PC-9 (cell line): ENCODE measurements at regions not wholly inside any gene's neighbourhood (a gene's known extent, or its start where the extent isn't known, plus 50 kb on each side); places are given as distances from the start of the nearest gene placed in this dataset.

Experiments
- BruUV-seq: library from RNA; stranded (reverse); fragments of 400-500 nt; replicated peaks from 2 replicates; lab custom pipeline; 2021; lab: Mats Ljungman, UMichigan
- CTCF ChIA-PET: fragments of 300-600 bp; sonication (Branson Sonifier 250); formaldehyde crosslinking; loops from one replicate; lab custom pipeline; 2022; ENCODE audit warnings: antibody characterized with exemption; lab: Charles Lee
- POLR2A ChIA-PET: fragments of 300-600 bp; sonication (Branson Sonifier 250); formaldehyde crosslinking; loops from one replicate; lab custom pipeline; 2022; ENCODE audit warnings: antibody characterized with exemption; ENCODE audit not compliant: unreplicated experiment; lab: Charles Lee
- DNase-seq, 2 experiments: peaks; one replicate each; pipeline versions ENCODE4 v3.0.0 to v3.0.0-alpha.2; 2015 to 2022; ENCODE audit warnings: mixed read lengths in 1 of 2
- H2AFZ ChIP-seq: fragments of 200-600 bp; sonication (generic); 2 replicates; pipeline ENCODE4 v1.8.1; 2017; ENCODE audit warnings: antibody characterized with exemption
- H3F3A ChIP-seq: fragments of 200-600 bp; sonication (generic); 2 replicates; pipeline ENCODE4 v1.8.1; 2017; ENCODE audit warnings: antibody characterized with exemption, mild to moderate bottlenecking, low read depth; ENCODE audit not compliant: insufficient read depth
- H3K27ac ChIP-seq: fragments of 200-600 bp; sonication (generic); 2 replicates; pipeline ENCODE4 v1.6.1; 2016; ENCODE audit warnings: mixed run types
- H3K27me3 ChIP-seq: fragments of 200-600 bp; sonication (generic); 2 replicates; pipeline ENCODE4 v1.6.1; 2016; ENCODE audit warnings: low read depth, mixed run types; ENCODE audit not compliant: insufficient read depth
- H3K36me3 ChIP-seq: fragments of 200-600 bp; sonication (generic); 2 replicates; pipeline ENCODE4 v1.6.1; 2016; ENCODE audit warnings: low read depth, mixed run types
- H3K4me1 ChIP-seq: fragments of 200-600 bp; sonication (generic); replicated peaks from 2 replicates; pipeline ENCODE4 v1.6.1; 2016; ENCODE audit warnings: mixed run types; ENCODE audit not compliant: insufficient read depth
- H3K4me2 ChIP-seq: fragments of 200-600 bp; sonication (generic); 2 replicates; pipeline ENCODE4 v1.6.1; 2017; ENCODE audit warnings: mixed run types
- H3K4me3 ChIP-seq: fragments of 200-600 bp; sonication (generic); 2 replicates; pipeline ENCODE4 v1.6.1; 2016; ENCODE audit warnings: mixed run types
- H3K79me2 ChIP-seq: fragments of 200-600 bp; sonication (generic); 2 replicates; pipeline ENCODE4 v1.6.1; 2017; ENCODE audit warnings: low read depth, mixed run types
- H3K9me2 ChIP-seq: fragments of 200-600 bp; sonication (generic); 2 replicates; pipeline ENCODE4 v1.8.1; 2017; ENCODE audit warnings: mild to moderate bottlenecking; ENCODE audit not compliant: insufficient read depth
- H3K9me3 ChIP-seq: fragments of 200-600 bp; sonication (generic); 2 replicates; pipeline ENCODE4 v1.8.1; 2016; ENCODE audit warnings: low read depth; ENCODE audit not compliant: insufficient read depth
- H4K20me1 ChIP-seq: fragments of 200-600 bp; sonication (generic); 2 replicates; pipeline ENCODE4 v1.8.1; 2017; ENCODE audit not compliant: insufficient read depth
- EZH2 ChIP-seq: fragments of 200-600 bp; sonication (generic); IDR thresholded peaks from 2 replicates; pipeline ENCODE4 v1.8.0; 2017; ENCODE audit warnings: antibody characterized with exemption, low read depth
- intact Hi-C: fragments of 100-400 bp; cut with micrococcal nuclease; formaldehyde crosslinking; loops from one replicate; pipeline ENCODE4 v1.10.0; 2022; ENCODE audit not compliant: unreplicated experiment
- TF ChIP-seq, protein P1 (sequence below): fragments of 200-600 bp; sonication (generic); conservative IDR thresholded peaks from 2 replicates; pipeline ENCODE4 v1.6.1; 2017; ENCODE audit warnings: mixed run types, antibody characterized with exemption, mild to moderate bottlenecking, moderate library complexity

DNA sequence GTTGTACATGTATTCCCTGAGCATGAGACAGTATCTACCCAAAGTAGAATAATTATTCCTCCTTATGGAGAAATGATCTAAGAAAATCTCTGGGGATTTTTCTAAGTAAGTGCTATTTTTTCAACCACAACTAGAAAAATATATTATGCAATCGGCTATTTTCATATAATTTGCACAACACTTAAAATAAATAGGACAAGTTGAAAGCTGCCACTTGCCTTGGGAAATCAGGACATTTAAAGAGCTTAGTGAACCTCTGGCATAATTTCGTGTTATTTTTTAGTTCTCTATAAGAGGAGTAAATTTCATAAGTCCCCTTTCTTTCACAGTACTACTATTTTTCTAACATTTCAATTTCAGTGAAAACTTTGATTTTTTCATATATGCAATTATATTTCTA is 672.1 kb downstream of the OTOL1 start:
- H3K9me3 ChIP-seq: no peaks in the 10 kb centered on the region; the same call in 1 of the 2 replicates

DNA sequence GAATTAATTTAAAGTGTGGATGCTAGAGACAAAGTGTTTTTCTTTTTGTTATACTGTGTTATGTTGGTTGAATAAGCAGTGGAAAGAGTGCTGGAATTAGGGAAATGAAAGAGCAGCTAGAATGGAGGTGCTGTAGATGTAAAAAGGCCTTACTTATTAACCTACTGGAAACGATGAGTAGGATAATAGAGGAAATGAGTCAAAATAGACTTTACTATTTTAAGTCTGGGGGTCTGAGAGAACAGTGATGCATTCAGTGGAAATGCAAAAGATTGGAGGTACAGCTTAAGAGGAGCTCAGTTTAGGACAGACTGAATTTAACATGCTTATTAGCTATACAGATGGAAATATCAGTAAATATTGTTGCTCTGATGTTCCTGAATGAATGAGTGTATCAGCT is 674.0 kb downstream of the OTOL1 start:
- Histone ChIP-seq H3K79me2 (no peaks in the 10 kb centered on the region), H3K4me3 (no peak overlapping the region), H3K9me2 (no peaks in the 10 kb centered on the region; the same call in 1 of the 2 replicates), H3K27ac (no peak overlapping the region), H3F3A (no peaks in the 10 kb centered on the region; the same call in 1 of the 2 replicates), H4K20me1 (no peaks in the 10 kb centered on the region), H3K27me3 (no peaks in the 10 kb centered on the region), H3K9me3 (no peaks in the 10 kb centered on the region; the same call in 1 of the 2 replicates), H3K4me2 (no peak overlapping the region), H3K36me3 (no peaks in the 10 kb centered on the region), H3K4me1 (no peaks in the 10 kb centered on the region), H2AFZ (no peak overlapping the region)
- CTCF ChIA-PET: no interaction called here
- DNase-seq: no peak
- TF ChIP-seq EZH2: no peak
- TF ChIP-seq, protein P1, sequence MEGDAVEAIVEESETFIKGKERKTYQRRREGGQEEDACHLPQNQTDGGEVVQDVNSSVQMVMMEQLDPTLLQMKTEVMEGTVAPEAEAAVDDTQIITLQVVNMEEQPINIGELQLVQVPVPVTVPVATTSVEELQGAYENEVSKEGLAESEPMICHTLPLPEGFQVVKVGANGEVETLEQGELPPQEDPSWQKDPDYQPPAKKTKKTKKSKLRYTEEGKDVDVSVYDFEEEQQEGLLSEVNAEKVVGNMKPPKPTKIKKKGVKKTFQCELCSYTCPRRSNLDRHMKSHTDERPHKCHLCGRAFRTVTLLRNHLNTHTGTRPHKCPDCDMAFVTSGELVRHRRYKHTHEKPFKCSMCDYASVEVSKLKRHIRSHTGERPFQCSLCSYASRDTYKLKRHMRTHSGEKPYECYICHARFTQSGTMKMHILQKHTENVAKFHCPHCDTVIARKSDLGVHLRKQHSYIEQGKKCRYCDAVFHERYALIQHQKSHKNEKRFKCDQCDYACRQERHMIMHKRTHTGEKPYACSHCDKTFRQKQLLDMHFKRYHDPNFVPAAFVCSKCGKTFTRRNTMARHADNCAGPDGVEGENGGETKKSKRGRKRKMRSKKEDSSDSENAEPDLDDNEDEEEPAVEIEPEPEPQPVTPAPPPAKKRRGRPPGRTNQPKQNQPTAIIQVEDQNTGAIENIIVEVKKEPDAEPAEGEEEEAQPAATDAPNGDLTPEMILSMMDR: no peak
- POLR2A ChIA-PET: interaction anchor here (0.7 kb wide), 1 partner anchor 1605 kb away, joined by 13 read pairs; the partner anchor contains the start of gene KPNA4
- BruUV-seq: no TSS peak
- intact Hi-C loops: no loop called here

More for the DNA sequence above, 672.1 kb downstream of the OTOL1 start:
- POLR2A ChIA-PET: no interaction called here
- no TSS peak for BruUV-seq
- Histone ChIP-seq H4K20me1 (no peaks in the 10 kb centered on the region), H3K4me2 (no peak overlapping the region), H3K4me3 (no peak overlapping the region), H3F3A (no peaks in the 10 kb centered on the region; the same call in 1 of the 2 replicates), H3K9me2 (no peaks in the 10 kb centered on the region; the same call in 1 of the 2 replicates), H3K27me3 (no peaks in the 10 kb centered on the region), H3K36me3 (no peaks in the 10 kb centered on the region), H2AFZ (no peak overlapping the region), H3K79me2 (no peaks in the 10 kb centered on the region), H3K27ac (no peak overlapping the region), H3K4me1 (no peaks in the 10 kb centered on the region)
- CTCF ChIA-PET: no interaction called here
- TF ChIP-seq EZH2: no peak
- TF ChIP-seq, protein P1: no peak
- intact Hi-C loops: no loop called here
- no peak for DNase-seq

DNA sequence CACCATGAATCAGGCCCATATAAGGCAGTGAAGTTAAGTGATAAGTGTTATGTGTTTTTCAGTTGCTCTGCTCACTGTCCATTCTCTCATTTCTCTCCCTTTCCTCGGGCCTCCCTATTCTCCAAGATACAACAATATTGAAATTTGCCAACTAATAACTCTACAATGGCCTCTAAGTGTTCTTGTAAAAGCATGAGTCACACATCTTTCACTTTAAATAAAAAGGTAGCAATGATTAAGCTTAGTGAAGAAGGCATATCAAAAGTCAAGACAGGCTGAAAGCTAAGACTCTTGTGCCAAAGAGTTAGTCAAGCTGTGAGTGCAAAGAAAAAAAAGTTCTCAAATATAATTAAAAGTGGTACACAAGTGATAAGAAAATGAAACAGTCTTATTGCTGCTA is 675.4 kb downstream of the OTOL1 start:
- no peak overlapping the region for H3K4me2 ChIP-seq
- H3K4me3 ChIP-seq: no peak overlapping the region
- H3K27me3 ChIP-seq: no peaks in the 10 kb centered on the region
- H2AFZ ChIP-seq: no peak overlapping the region; the same call in 1 of the 2 replicates
- H3K4me1 ChIP-seq: no peaks in the 10 kb centered on the region
- intact Hi-C loops: no loop called here
- ChIA-PET CTCF (no interaction called here), POLR2A (no interaction called here)
- H3K9me2 ChIP-seq: no peaks in the 10 kb centered on the region; the same call in 1 of the 2 replicates
- H3K79me2 ChIP-seq: no peaks in the 10 kb centered on the region
- DNase-seq: no peak
- TF ChIP-seq, protein P1: no peak
- no peak for TF ChIP-seq EZH2
- H3K27ac ChIP-seq: no peak overlapping the region
- no peaks in the 10 kb centered on the region for H3K36me3 ChIP-seq
- H3F3A ChIP-seq: no peaks in the 10 kb centered on the region; the same call in 1 of the 2 replicates
- H4K20me1 ChIP-seq: no peaks in the 10 kb centered on the region
- H3K9me3 ChIP-seq: no peaks in the 10 kb centered on the region; the same call in 1 of the 2 replicates
- no TSS peak for BruUV-seq
